DND-41 (cell line): ENCODE measurements at regions not wholly inside any gene's neighbourhood (a gene's known extent, or its start where the extent isn't known, plus 50 kb on each side); places are given as distances from the start of the nearest gene placed in this dataset.
"Not testable (repeated sequence)": the region's sequence is repeated elsewhere in the genome, so short reads cannot be mapped to it uniquely, and the experiment has no call there.

Source experiments
- ATAC-seq: fragments of 200-7000 bp; cut with Tn5 transposase; 3 replicates; pipeline ENCODE4 v1.9.1; 2021; ENCODE audit warnings: low read depth; ENCODE audit not compliant: insufficient read depth
- DNase-seq: peaks from one replicate; pipeline ENCODE4 v3.0.0-alpha.2; 2020
- H2AFZ ChIP-seq: 2 replicates; pipeline ENCODE4 v1.6.0; 2012; ENCODE audit warnings: low read depth, low read length
- H3K27ac ChIP-seq: 2 replicates; pipeline ENCODE4 v1.5.1; 2012; ENCODE audit warnings: low read length, inconsistent platforms
- H3K27me3 ChIP-seq: fragments of 200-600 bp; sonication (generic); 2 replicates; pipeline ENCODE4 v1.6.0; 2012; ENCODE audit warnings: low read length, mild to moderate bottlenecking, inconsistent platforms; ENCODE audit not compliant: insufficient read depth, poor library complexity
- H3K36me3 ChIP-seq: 2 replicates; pipeline ENCODE4 v1.5.1; 2012; ENCODE audit warnings: low read length, inconsistent platforms; ENCODE audit not compliant: insufficient read depth
- H3K4me1 ChIP-seq: 2 replicates; pipeline ENCODE4 v1.5.1; 2012; ENCODE audit warnings: mild to moderate bottlenecking, low read length; ENCODE audit not compliant: insufficient read depth
- H3K4me2 ChIP-seq: 2 replicates; pipeline ENCODE4 v1.6.0; 2012; ENCODE audit warnings: mild to moderate bottlenecking, moderate library complexity, low read length, inconsistent platforms; ENCODE audit not compliant: insufficient read depth
- H3K4me3 ChIP-seq, 2 experiments: fragments of 200-600 bp in 1 of 2; shearing (Covaris generic) in 1 of 2; 2 replicates each; pipeline ENCODE4 v1.5.1; 2012 to 2016; ENCODE audit warnings: inconsistent platforms in 2 of 2, low read length in 2 of 2, mild to moderate bottlenecking in 2 of 2, low read depth in 1 of 2, moderate library complexity in 1 of 2
- H3K79me2 ChIP-seq: 2 replicates; pipeline ENCODE4 v1.6.0; 2012; ENCODE audit warnings: low read length, inconsistent platforms; ENCODE audit not compliant: insufficient read depth
- H3K9ac ChIP-seq: 2 replicates; pipeline ENCODE4 v1.6.0; 2012; ENCODE audit warnings: low read depth, mild to moderate bottlenecking, inconsistent platforms, low read length, moderate library complexity
- H3K9me3 ChIP-seq: 2 replicates; pipeline ENCODE4 v1.5.1; 2012; ENCODE audit warnings: low read length, moderate library complexity, mild to moderate bottlenecking, inconsistent platforms; ENCODE audit not compliant: insufficient read depth, severe bottlenecking
- H4K20me1 ChIP-seq: 2 replicates; pipeline ENCODE4 v1.6.0; 2012; ENCODE audit warnings: low read length; ENCODE audit not compliant: insufficient read depth
- EZH2 ChIP-seq: IDR thresholded peaks from 3 replicates; pipeline ENCODE4 v1.6.1; 2012; ENCODE audit warnings: borderline replicate concordance, low read depth, mild to moderate bottlenecking, moderate library complexity, low read length, inconsistent platforms; ENCODE audit not compliant: severe bottlenecking
- TF ChIP-seq, protein P1 (sequence below): IDR thresholded peaks from 2 replicates; pipeline ENCODE4 v1.5.1; 2012; ENCODE audit warnings: borderline replicate concordance, low read length, moderate library complexity, mild to moderate bottlenecking; ENCODE audit not compliant: poor library complexity, severe bottlenecking; ENCODE audit errors: extremely low read depth

DNA sequence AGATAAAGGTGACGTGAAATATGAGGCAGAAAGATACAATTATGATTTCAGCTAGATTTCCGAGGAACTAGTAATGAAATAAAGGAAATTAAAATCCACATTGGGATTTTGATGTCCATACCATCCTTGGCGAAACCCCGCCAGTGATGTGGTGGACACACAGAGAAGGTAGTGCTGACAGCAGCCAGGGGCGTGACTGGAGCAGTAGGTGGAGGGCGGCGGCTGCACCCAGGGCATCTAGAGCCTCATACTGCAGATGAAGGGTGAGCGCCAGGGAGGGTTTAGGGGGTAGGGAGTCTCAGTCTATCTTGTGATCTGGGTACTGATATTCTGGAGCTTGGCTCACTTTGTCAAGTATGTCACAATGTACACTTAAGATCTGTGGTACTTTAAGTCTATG is 855.5 kb upstream of the POM121L12 start:
- no peaks in the 10 kb centered on the region for H3K36me3 ChIP-seq
- H3K27me3 ChIP-seq, result no peaks in the 10 kb centered on the region
- H2AFZ ChIP-seq, result no peak overlapping the region
- ATAC-seq (no peak), DNase-seq (no peak)
- H3K4me1 ChIP-seq, result no peaks in the 10 kb centered on the region
- no peak overlapping the region for H3K4me3 ChIP-seq
- no peak overlapping the region for H3K9ac ChIP-seq
- no peaks in the 10 kb centered on the region for H3K9me3 ChIP-seq
- H3K4me2 ChIP-seq, result no peak overlapping the region
- no peak overlapping the region for H3K27ac ChIP-seq
- H3K79me2 ChIP-seq, result no peaks in the 10 kb centered on the region
- no peak for TF ChIP-seq EZH2
- TF ChIP-seq, protein P1, sequence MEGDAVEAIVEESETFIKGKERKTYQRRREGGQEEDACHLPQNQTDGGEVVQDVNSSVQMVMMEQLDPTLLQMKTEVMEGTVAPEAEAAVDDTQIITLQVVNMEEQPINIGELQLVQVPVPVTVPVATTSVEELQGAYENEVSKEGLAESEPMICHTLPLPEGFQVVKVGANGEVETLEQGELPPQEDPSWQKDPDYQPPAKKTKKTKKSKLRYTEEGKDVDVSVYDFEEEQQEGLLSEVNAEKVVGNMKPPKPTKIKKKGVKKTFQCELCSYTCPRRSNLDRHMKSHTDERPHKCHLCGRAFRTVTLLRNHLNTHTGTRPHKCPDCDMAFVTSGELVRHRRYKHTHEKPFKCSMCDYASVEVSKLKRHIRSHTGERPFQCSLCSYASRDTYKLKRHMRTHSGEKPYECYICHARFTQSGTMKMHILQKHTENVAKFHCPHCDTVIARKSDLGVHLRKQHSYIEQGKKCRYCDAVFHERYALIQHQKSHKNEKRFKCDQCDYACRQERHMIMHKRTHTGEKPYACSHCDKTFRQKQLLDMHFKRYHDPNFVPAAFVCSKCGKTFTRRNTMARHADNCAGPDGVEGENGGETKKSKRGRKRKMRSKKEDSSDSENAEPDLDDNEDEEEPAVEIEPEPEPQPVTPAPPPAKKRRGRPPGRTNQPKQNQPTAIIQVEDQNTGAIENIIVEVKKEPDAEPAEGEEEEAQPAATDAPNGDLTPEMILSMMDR, result no peak
- no peaks in the 10 kb centered on the region for H4K20me1 ChIP-seq

DNA sequence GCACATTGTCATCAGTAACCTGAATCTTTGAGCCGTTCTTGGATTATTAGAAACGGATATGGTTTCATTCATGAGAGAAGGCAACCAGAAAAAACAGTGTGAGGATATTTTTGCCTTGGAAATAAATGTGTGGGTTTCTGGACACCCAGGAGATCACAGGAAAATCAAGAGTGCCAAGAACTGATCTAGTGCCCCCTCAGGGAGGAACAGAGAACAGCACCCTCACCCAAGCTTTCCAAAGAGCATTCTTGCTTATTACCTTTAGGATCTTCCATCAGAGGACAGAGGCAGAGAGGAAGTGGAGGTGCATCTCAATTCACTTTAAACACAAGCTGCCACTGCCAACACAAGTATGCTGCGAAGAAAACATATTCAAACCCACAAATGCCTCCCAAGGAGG is 851.5 kb upstream of the COBL start:
- ATAC-seq (no peak), DNase-seq (no peak)
- Histone ChIP-seq H2AFZ (no peak overlapping the region), H3K36me3 (no peaks in the 10 kb centered on the region), H3K4me2 (no peak overlapping the region), H3K79me2 (no peaks in the 10 kb centered on the region), H4K20me1 (no peaks in the 10 kb centered on the region), H3K27me3 (no peaks in the 10 kb centered on the region), H3K9me3 (no peaks in the 10 kb centered on the region), H3K4me1 (no peaks in the 10 kb centered on the region), H3K9ac (no peak overlapping the region), H3K4me3 (no peak overlapping the region), H3K27ac (no peak overlapping the region)
- TF ChIP-seq, protein P1, result peak; percentile 49
- TF ChIP-seq EZH2, result no peak

DNA sequence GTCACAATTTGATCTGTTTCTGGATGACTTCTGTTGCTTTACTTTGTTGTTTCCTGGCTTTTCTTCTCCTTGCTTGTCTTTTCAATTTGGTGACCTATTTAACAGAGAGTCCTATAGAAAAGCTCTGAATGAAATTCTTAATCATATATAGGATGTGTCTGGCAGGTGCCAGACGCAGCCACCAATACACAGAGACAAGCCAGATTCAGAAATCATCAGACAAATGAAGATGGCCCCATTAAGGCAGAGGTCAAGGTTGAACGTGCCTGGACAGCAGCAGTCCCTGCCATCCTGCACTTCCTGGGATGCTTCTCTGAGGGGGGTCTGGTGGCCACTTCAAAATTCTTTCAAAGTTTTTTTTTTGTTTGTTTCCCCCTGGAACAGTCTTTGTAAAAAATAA is 846.7 kb upstream of the COBL start:
- no peak overlapping the region for H3K27ac ChIP-seq
- no peak for ATAC-seq
- DNase-seq, result no peak

DNA sequence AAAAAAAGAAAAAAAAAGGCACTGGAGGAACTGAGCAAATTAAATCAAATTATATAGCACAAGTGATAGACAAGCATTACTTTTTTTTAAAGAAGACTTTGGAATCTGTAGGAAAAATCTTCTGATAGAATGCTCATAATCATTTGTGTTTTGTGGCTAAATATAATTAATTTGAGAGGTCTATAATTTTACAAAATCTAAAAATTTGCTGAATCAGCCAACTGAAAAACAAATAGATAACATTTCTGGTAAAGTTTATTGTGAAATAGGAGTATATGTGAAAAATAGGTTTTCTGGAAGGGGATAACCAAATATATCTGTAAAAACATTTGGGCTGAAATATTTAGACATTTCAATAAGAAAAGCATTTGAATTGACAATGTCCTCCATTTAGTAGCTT is 844.9 kb upstream of the COBL start:
- no peak for DNase-seq
- ATAC-seq, result no peak
- H3K9me3 ChIP-seq, result no peaks in the 10 kb centered on the region
- no peak overlapping the region for H2AFZ ChIP-seq
- H3K27ac ChIP-seq, result no peak overlapping the region
- no peaks in the 10 kb centered on the region for H4K20me1 ChIP-seq
- no peak overlapping the region for H3K4me3 ChIP-seq
- no peaks in the 10 kb centered on the region for H3K36me3 ChIP-seq
- H3K9ac ChIP-seq, result no peak overlapping the region
- no peak for TF ChIP-seq EZH2
- TF ChIP-seq, protein P1, result no peak
- no peaks in the 10 kb centered on the region for H3K27me3 ChIP-seq
- no peaks in the 10 kb centered on the region for H3K4me1 ChIP-seq
- H3K79me2 ChIP-seq, result no peaks in the 10 kb centered on the region
- H3K4me2 ChIP-seq, result no peak overlapping the region

More for the DNA sequence above, 846.7 kb upstream of the COBL start:
- Histone ChIP-seq H3K4me2 (no peak overlapping the region), H3K4me1 (no peaks in the 10 kb centered on the region), H3K36me3 (no peaks in the 10 kb centered on the region), H3K9me3 (no peaks in the 10 kb centered on the region), H3K27me3 (no peaks in the 10 kb centered on the region), H3K4me3 (no peak overlapping the region), H2AFZ (no peak overlapping the region), H3K79me2 (no peaks in the 10 kb centered on the region), H4K20me1 (no peaks in the 10 kb centered on the region), H3K9ac (no peak overlapping the region)
- TF ChIP-seq, protein P1, result no peak
- TF ChIP-seq EZH2, result no peak

DNA sequence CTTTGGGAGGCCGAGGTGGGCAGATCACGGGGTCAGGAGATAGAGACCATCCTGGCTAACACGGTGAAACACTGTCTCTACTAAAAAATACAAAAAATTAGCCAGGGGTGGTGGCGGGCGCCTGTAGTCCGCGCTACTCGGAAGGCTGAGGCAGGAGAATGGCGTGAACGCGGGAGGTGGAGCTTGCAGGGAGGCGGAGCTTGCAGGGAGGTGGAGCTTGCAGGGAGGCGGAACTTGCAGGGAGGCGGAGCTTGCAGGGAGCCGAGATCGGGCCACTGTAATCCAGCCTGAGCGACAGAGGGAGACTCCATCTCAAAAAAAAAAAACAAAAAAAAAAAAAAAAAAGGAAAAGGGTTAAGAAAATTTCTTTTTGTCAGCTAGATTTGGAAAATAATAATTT is 842.8 kb upstream of the COBL start:
- DNase-seq, H3K79me2 ChIP-seq: not testable (repeated sequence)

More for the DNA sequence above, 842.8 kb upstream of the COBL start:
- H2AFZ ChIP-seq, H3K4me3 ChIP-seq, H3K4me2 ChIP-seq, H3K27me3 ChIP-seq, H3K9ac ChIP-seq, H3K4me1 ChIP-seq, H3K9me3 ChIP-seq, H4K20me1 ChIP-seq, ATAC-seq, H3K27ac ChIP-seq, H3K36me3 ChIP-seq: not testable (repeated sequence)
